MCF 10A (cell line): ENCODE measurements at regions not wholly inside any gene's neighbourhood (a gene's known extent, or its start where the extent isn't known, plus 50 kb on each side); places are given as distances from the start of the nearest gene placed in this dataset.
"Not testable (repeated sequence)": the region's sequence is repeated elsewhere in the genome, so short reads cannot be mapped to it uniquely, and the experiment has no call there.

Experiments
- BruUV-seq: library from RNA; stranded (reverse); fragments of 400-500 nt; replicated peaks from 2 replicates; lab custom pipeline; 2021; lab: Mats Ljungman, UMichigan
- CTCF ChIA-PET: fragments of 300-600 bp; sonication (Branson Sonifier 250); formaldehyde crosslinking; extraction: SDS; loops from one replicate; lab custom pipeline; 2021; ENCODE audit warnings: antibody characterized with exemption, inconsistent platforms; lab: Yijun Ruan, JAX
- POLR2A ChIA-PET: fragments of 300-600, 350-650 bp; sonication (Branson Sonifier 250); formaldehyde crosslinking; extraction: SDS; loops from one replicate; lab custom pipeline; 2020; ENCODE audit warnings: antibody characterized with exemption, inconsistent platforms; lab: Yijun Ruan, JAX
- DNase-seq: peaks from one replicate; pipeline ENCODE4 v3.0.0-alpha.2; 2018; ENCODE audit not compliant: unreplicated experiment
- H3K27ac Mint-ChIP-seq: one replicate; pipeline ENCODE4 v1.8.0; 2022; ENCODE audit warnings: mild to moderate bottlenecking, low read depth, mixed read lengths; ENCODE audit not compliant: unreplicated experiment
- H3K27me3 Mint-ChIP-seq: one replicate; pipeline ENCODE4 v1.8.0; 2022; ENCODE audit warnings: mixed read lengths; ENCODE audit not compliant: insufficient read depth, unreplicated experiment
- H3K36me3 Mint-ChIP-seq: one replicate; pipeline ENCODE4 v1.8.0; 2022; ENCODE audit warnings: mild to moderate bottlenecking, moderate library complexity, mixed read lengths; ENCODE audit not compliant: insufficient read depth, unreplicated experiment
- H3K4me1 Mint-ChIP-seq: one replicate; pipeline ENCODE4 v1.8.0; 2022; ENCODE audit warnings: mixed read lengths; ENCODE audit not compliant: insufficient read depth, unreplicated experiment
- H3K4me3 Mint-ChIP-seq: one replicate; pipeline ENCODE4 v1.8.0; 2022; ENCODE audit warnings: mild to moderate bottlenecking, moderate library complexity, mixed read lengths; ENCODE audit not compliant: unreplicated experiment
- H3K9me3 Mint-ChIP-seq: one replicate; pipeline ENCODE4 v1.8.0; 2022; ENCODE audit warnings: mixed read lengths; ENCODE audit not compliant: unreplicated experiment
- intact Hi-C: fragments of 100-400 bp; cut with micrococcal nuclease; formaldehyde crosslinking; loops from 2 replicates; pipeline ENCODE4 v1.14.1; 2022
- TF ChIP-seq, protein P1 (sequence below): fragments of 200-600 bp; IDR thresholded peaks from one replicate; pipeline ENCODE4 v1.8.0; 2022; ENCODE audit warnings: antibody characterized with exemption, mild to moderate bottlenecking; ENCODE audit not compliant: unreplicated experiment

GRCh38 chr14:105917933-105918436 lies 391.6 kb downstream of the TMEM121 start:
- H3K9me3 Mint-ChIP-seq: no peaks in the 10 kb centered on the region
- no peak overlapping the region for H3K4me3 Mint-ChIP-seq
- intact Hi-C loops: no loop called here
- H3K27ac Mint-ChIP-seq: no peak overlapping the region
- ChIA-PET CTCF (no interaction called here), POLR2A (no interaction called here)
- no peaks in the 10 kb centered on the region for H3K4me1 Mint-ChIP-seq
- no peak for DNase-seq
- BruUV-seq: no TSS peak
- H3K36me3 Mint-ChIP-seq: no peaks in the 10 kb centered on the region
- TF ChIP-seq, protein P1, sequence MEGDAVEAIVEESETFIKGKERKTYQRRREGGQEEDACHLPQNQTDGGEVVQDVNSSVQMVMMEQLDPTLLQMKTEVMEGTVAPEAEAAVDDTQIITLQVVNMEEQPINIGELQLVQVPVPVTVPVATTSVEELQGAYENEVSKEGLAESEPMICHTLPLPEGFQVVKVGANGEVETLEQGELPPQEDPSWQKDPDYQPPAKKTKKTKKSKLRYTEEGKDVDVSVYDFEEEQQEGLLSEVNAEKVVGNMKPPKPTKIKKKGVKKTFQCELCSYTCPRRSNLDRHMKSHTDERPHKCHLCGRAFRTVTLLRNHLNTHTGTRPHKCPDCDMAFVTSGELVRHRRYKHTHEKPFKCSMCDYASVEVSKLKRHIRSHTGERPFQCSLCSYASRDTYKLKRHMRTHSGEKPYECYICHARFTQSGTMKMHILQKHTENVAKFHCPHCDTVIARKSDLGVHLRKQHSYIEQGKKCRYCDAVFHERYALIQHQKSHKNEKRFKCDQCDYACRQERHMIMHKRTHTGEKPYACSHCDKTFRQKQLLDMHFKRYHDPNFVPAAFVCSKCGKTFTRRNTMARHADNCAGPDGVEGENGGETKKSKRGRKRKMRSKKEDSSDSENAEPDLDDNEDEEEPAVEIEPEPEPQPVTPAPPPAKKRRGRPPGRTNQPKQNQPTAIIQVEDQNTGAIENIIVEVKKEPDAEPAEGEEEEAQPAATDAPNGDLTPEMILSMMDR: no peak
- no peaks in the 10 kb centered on the region for H3K27me3 Mint-ChIP-seq

GRCh38 chr14:105918496-105919262 lies 392.3 kb downstream of the TMEM121 start:
- POLR2A ChIA-PET: no interaction called here
- no peaks in the 10 kb centered on the region for H3K4me1 Mint-ChIP-seq
- no peak overlapping the region for H3K27ac Mint-ChIP-seq
- H3K4me3 Mint-ChIP-seq: no peak overlapping the region
- no peaks in the 10 kb centered on the region for H3K36me3 Mint-ChIP-seq
- BruUV-seq: no TSS peak
- no peaks in the 10 kb centered on the region for H3K9me3 Mint-ChIP-seq
- intact Hi-C loops: no loop called here
- CTCF ChIA-PET: no interaction called here
- TF ChIP-seq, protein P1: no peak
- no peak for DNase-seq
- no peaks in the 10 kb centered on the region for H3K27me3 Mint-ChIP-seq

GRCh38 chr14:105919458-105920150 lies 393.2 kb downstream of the TMEM121 start:
- no TSS peak for BruUV-seq
- intact Hi-C loops: no loop called here
- Mint-ChIP-seq H3K36me3 (no peaks in the 10 kb centered on the region), H3K9me3 (no peaks in the 10 kb centered on the region), H3K27ac (no peak overlapping the region), H3K4me1 (no peaks in the 10 kb centered on the region), H3K4me3 (no peak overlapping the region), H3K27me3 (no peaks in the 10 kb centered on the region)
- ChIA-PET POLR2A (no interaction called here), CTCF (interaction anchor here (0.6 kb wide), 1 partner anchor 169 kb away, joined by 3 read pairs; no protein-coding TSS in a partner anchor)
- TF ChIP-seq, protein P1: no peak
- no peak for DNase-seq

GRCh38 chr14:105920151-105920700 lies 393.8 kb downstream of the TMEM121 start:
- H3K9me3 Mint-ChIP-seq, POLR2A ChIA-PET, H3K27ac Mint-ChIP-seq, H3K27me3 Mint-ChIP-seq, H3K4me1 Mint-ChIP-seq, intact Hi-C loops, DNase-seq, H3K36me3 Mint-ChIP-seq, H3K4me3 Mint-ChIP-seq, BruUV-seq: not testable (repeated sequence)
- CTCF ChIA-PET: interaction anchor here (0.6 kb wide), 1 partner anchor 170 kb away, joined by 3 read pairs; no protein-coding TSS in a partner anchor

DNA sequence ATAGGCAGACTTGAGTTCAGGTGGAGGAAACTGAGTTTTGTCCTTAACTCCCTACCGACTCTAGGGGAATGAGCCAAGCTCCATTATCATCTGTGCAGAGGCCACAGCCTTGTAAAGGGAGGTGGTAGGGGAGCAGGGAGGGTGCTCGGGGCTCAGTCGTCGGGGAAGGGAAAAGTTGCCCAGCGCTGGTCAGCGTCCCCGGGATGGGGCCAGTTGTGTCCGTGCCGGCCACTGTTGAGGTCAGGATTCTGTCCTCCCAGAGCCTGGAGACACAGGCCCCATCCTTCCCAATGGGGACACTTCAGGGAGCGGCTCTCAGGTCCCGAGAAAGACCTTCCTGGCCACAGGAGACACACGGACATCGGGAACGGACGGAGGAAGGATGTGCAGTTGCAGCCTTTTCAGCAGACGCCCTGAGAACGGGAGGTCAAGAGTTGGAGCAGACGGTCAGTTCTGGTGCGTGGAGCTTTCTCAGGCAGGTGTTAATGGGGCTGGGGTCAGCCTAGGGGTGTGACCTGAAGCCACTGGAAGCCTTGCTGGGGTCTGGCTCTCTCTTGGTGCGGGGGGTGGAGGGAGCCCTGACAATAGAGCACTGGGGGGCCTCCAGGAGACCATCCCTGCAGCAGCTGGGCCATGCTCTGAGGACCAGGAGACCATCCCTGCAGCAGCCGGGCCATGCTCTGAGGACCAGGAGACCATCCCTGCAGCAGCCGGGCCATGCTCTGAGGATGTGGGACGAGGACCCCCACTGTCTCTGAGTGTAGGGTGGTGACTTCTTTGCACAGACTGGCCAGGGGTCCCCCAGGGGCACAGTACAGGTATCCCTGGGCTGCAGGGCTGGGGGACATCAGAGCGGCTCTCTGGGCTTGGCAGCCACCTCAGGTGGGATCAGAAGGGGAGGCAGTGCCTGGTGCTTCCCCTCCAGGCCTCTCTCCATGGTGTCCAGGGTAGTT lies 394.7 kb downstream of the TMEM121 start:
- H3K27me3 Mint-ChIP-seq, BruUV-seq, CTCF ChIA-PET, H3K36me3 Mint-ChIP-seq, H3K9me3 Mint-ChIP-seq, intact Hi-C loops, H3K4me3 Mint-ChIP-seq, H3K27ac Mint-ChIP-seq, H3K4me1 Mint-ChIP-seq, DNase-seq: not testable (repeated sequence)
- POLR2A ChIA-PET: interaction anchor here (0.6 kb wide), 1 partner anchor 854 kb away, joined by 3 read pairs; no protein-coding TSS in a partner anchor

DNA sequence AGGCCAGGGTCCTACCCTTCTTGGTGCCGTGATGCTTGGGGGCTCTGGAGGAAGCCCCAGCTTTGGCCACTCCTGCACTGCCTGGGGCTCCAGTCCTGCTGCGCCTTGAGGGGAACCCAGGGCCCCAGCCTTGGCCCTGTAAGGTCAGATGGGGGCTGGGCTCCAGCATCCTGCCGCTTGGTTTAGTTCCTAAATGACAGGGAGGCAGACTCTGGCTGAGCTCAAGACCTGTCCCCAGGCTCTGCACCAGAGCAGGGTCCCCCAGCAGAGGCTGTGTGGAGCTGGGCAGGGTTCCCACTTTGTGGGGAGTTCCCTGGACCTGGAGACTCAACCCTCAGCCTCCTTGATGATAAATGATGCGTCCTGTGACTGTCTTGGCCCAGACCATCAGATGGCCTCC lies 395.4 kb downstream of the TMEM121 start:
- H3K27me3 Mint-ChIP-seq, H3K36me3 Mint-ChIP-seq, H3K4me3 Mint-ChIP-seq, H3K27ac Mint-ChIP-seq, H3K4me1 Mint-ChIP-seq, DNase-seq, intact Hi-C loops, H3K9me3 Mint-ChIP-seq, BruUV-seq, CTCF ChIA-PET, POLR2A ChIA-PET: not testable (repeated sequence)
